ENCODE measurements at regions not wholly inside any gene's neighbourhood (a gene's known extent, or its start where the extent isn't known, plus 50 kb on each side); places are given as distances from the start of the nearest gene placed in this dataset.
A peak's percentile ranks its signal among the peaks of the same experiment; 100 is the strongest.

GRCh38 chr5:107216587-107216986 is 454.1 kb downstream of the EFNA5 start:
- no peak for DNase-seq (ENCODE audit: low spot score)

DNA sequence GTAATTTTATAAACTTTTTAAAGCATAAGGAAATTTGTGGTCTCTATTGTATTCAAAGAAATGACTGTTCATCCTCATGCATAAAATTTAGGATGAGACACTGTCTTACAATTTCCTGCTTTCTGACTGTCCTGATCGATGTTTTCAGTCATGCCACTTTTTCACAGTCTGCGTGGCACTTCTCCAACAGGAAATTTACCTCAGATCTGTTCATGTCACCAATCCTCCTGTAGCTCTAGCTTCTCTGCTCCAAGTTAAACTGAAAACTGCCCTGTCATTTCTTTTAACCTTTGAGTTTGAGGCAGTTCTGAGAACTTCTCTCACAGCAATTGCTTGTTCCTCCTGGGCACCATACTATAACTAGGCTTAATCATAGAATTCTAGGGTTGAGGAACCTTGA is 455.1 kb downstream of the EFNA5 start:
- peak; percentile 81 for DNase-seq (ENCODE audit: low spot score)

DNA sequence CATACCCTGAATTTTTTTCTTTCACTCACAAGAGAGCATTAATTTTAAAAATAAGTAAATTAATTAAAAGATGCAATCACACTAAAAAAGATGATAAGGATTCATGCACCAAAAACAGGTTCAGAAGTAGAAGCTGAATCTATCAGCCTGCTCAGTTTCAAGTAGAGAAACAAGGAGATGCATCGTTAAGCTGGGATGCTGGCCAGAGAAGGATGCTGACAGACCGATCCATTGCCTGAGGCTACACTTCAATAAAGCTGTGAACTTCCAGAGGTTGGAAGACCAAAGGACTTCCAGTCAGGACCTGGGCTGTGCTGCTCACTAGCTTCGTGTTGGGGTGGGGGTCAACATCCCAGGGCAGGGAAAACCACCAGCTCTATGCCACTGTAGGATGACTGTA is 457.7 kb downstream of the EFNA5 start:
- no peak for DNase-seq (ENCODE audit: low spot score)

DNA sequence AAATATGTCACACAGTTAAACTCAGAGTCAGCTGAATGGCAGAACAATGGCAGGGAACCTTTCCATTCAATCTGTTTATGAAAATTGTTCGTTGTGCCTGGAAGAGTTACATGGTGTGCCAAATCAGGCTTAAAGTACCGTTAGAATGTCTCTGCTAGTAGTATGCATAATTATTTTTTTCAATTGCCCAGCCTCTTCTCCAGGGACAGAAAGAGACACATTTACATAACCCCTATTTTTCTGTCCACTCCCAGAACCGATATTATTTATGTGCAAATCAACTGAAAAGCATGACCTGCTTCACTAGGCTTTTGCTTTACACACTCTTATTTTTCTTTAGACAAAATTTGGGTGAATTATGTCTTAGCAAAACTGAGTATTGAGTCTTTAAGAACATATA is 459.1 kb downstream of the EFNA5 start:
- no peak for DNase-seq (ENCODE audit: low spot score)

DNA sequence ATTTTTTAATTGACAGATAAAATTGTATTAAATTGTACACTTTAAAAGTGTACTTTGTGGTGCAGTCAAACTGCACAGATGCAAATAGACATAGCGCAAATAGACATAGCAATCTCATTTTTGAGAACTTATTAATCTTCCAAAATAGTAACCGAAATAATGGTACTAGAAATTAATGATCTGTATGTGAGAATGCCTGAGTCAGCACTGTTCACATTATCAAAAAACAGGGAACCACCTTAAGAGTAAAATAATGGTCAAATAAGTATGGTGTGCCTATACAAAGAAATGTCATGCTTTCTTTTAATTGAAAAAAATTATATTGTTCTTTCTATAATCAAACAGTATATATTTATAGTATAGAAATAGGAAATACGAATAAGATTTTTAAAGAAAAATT is 461.9 kb downstream of the EFNA5 start:
- no peak for DNase-seq (ENCODE audit: low spot score)

- no peak for DNase-seq (ENCODE audit: low spot score)
These were observed 466.3 kb downstream of the EFNA5 start for GRCh38 chr5:107204413-107204812.

DNA sequence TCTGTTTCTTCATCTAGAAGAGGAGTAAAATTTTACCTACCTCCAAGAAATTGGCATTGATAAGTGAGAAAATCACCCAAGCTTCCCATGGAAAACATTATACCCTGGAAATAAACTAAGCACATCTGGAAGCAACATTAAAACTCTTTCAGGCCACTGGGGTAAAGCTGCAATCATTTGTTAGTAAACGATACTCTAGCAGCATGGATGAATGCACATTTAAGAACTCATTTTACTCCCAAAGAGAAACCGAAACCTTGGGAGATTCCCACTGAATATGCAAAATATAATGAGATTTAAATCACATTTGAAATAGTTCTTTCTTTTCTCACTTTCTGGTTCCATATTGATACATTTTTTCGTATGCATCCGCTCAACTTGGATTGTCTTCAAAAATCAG is 467.5 kb downstream of the EFNA5 start:
- peak; percentile 27 for DNase-seq (ENCODE audit: low spot score)

DNA sequence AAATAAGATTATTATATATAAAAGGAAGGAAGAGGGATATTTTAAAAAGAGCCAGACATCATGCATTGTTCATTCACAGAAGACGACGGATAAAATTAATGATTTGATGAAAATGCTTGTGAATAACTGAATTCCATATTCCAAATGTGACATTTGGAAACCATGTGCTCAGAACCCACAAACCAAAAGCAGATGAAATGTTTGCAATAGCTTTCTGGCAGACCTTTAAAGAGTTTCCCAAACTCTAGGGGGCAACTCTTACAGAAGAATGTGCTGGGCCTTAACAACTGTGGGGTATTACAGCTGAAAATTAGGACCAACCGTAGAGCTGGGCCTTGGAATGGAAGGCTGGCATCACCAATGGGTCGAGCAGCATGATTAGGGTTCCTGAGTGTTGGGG is 471.0 kb downstream of the EFNA5 start:
- DNase-seq (ENCODE audit: low spot score) = no peak

GRCh38 chr5:107196500-107197059 is 474.2 kb downstream of the EFNA5 start:
- DNase-seq (ENCODE audit: low spot score) = no peak

- DNase-seq (ENCODE audit: low spot score) = no peak
These were observed 474.8 kb downstream of the EFNA5 start for GRCh38 chr5:107195890-107196395.

DNA sequence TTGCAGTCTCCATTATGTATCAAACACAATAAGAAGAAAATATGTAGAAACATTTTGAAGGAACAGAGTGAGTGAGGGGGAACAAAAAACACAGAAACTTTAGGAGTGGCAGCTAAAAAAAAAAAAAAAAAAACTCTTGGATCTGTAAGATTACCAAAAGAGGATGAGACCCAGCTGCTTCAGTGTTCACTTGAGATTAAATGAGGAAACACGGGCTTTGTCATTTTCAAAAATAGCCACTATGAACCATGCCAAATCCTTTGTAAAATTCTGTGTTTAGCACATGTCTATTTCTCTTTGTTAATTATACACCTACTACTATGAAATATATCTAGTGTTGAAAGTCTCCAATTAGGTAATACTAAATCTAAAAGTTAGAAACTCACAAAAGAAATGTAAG is 485.9 kb downstream of the EFNA5 start:
- DNase-seq (ENCODE audit: low spot score) = no peak

DNA sequence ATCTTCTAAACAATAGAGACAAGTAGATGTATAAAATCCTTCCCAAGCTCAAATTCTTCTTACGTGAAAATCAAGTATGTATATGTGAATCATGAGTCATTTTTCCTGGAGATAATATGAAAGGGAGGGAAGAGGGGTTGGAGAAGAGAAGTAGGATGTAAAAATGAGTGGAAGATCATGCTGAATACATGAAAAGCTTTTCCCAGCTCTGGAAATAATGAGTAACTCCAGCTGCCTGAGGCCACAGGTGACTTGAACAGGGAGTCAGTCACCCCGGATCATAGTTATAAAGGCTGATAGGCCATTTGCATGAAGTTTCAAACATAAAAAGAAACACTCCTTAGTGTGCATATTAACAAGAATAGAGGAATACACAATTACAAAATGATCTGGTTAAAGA is 486.7 kb downstream of the EFNA5 start:
- DNase-seq (ENCODE audit: low spot score) = no peak

DNA sequence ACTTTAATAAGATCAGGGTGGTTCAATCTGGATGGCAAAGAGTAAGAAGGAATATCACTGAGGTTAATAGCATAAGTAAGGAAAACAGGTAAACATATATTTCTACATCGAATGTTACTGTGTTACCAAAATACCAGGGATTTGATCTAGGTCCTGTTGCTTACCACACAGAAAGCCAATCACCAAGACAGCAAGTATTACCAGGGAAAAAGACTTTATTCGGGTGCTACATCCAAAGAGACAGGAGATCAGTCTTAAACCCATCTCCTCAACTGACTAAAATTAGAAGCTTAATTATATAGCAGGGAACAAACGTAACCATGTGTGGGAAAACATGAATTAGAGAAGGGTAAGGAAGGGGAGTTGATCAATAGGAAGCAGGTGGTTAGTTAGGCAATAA is 500.1 kb downstream of the EFNA5 start:
- no peak for DNase-seq (ENCODE audit: low spot score)

- no peak for DNase-seq (ENCODE audit: low spot score)
These were observed 500.9 kb downstream of the EFNA5 start for GRCh38 chr5:107169867-107170266.

DNA sequence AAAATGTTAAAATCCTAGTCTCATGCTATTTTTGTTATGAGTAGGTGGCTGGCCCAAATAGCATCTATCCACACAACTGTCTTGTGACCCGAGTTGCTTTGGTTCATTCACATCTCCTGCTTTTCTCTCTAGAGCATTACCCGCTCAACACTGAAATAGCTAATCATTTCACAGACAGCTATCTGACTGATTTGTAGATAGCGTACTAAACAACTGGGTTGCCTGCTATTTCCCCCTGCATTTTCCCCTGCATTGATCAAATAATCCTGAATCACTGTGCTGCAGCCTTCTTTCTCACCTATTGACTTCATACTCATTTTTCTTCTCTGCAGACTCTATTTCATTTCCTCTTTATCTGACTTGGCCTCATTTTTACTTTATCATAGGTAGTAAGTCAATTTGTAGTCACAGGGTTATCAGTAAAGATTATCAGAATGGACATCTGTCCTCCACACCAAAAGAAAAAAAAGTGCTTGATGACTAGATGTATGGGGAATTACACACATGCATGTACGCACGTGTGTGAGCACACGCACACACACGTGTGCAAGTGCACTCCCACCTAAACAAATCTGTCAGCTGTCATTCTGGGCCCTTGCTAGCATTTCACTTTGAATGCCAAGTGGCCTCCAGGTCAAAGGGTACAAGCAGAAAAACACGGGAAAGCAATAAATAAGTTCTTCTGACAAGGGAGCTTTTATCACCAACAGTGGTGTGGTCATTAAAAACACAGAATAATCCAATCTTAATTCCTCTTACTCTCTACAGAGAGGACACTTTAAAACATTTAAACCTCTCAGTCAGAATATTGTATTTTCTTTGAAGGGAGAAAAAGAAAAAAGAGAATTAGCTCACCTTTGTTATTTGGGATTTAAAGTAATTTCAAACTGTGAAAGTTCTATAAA is 501.6 kb downstream of the EFNA5 start:
- DNase-seq (ENCODE audit: low spot score) = no peak

DNA sequence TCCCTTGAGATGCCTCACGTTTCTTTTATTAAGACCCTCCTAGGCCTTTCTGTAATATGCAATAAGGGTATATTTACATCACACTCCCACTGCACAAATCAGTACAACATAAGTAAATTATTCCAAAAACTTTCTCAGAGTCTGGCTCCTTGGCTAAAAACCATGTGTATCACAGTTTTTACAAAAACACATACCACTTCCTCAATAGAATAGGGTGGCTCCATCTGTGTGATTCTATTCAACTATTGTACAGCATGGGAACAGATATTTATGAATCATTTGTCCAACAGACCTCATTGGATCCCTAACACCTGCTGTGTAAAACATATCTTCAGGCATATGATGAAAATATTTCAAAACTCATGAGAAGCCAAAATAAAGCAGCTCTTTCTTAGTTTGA is 502.7 kb downstream of the EFNA5 start:
- DNase-seq (ENCODE audit: low spot score) = no peak

GRCh38 chr5:107165296-107165695 is 505.4 kb downstream of the EFNA5 start:
- DNase-seq (ENCODE audit: low spot score) = no peak

DNA sequence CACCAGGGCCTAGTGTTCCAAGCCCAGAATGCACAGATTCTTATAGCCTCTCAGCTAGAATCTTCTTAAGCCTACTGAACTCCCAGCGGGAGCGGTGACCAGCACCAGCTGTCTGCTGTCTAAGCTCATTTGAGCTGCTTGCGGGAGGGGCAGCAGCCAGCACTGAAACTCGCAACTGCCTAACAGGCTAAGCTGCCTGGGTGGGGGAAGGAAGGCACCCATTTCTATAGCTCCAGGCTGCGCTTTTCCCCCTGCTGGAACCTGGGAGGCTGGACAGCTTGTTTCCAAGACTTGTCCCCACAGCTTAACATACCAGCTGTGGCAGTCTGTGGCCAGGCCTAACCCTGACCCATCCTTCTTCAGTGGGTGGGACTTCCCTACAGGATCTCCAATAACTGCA is 512.9 kb downstream of the EFNA5 start:
- DNase-seq (ENCODE audit: low spot score) = no peak

DNA sequence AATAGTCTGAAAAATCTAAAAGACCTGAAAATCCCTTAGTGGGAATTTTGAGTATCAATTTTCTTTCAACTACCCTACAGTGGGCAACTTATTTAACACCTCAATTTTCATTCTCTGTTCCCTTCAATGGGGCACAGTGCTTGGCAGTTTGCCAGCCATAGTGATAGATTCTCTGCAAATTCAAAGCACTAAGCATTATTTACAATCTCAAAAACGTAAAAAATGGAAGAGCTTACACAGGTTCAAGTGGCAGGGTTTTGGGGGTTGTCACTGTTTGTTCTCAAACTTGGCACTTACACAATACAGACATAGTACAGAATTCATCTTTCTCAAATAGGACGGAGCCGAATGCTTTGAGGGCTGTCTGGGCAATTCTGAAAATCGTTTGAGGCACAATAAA is 515.0 kb downstream of the EFNA5 start:
- DNase-seq (ENCODE audit: low spot score) = no peak

- DNase-seq (ENCODE audit: low spot score) = no peak
These were observed 516.1 kb downstream of the EFNA5 start for GRCh38 chr5:107154593-107154992.

- DNase-seq (ENCODE audit: low spot score) = no peak
These were observed 517.5 kb downstream of the EFNA5 start for GRCh38 chr5:107153283-107153682.

DNA sequence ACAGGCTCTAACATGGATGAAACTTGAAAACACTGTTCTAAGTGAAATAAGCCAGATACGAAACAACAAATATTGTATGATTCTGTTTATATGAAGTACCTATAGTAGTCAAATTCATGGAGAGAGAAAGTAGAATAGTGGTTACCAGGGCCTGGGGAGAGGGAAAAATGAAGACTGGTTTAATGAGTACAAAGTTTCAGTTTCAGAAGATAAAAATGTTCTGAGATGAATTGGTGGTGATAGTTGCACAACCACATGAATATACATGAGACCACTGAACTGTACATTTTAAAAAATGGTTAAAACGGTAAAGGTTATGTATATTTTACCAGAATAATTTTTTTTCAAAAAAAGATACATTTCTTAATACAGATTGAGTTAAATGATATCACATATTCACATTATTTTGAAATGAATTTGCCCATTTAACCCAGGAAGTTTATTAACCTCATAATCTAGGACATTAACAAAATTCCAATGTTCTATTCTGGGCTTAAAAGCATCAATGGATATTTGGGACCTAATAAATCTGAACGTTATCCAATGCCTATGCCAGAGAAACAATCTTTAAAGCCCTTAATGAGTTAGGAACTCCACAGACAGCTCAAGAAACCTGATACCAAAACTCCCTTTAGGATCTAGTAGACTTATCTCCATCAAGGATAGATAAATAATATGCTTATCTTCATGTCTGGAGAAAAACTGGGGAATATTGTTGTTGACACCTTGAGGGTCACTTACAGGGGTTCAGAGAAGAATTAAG is 521.3 kb downstream of the EFNA5 start:
- DNase-seq (ENCODE audit: low spot score) = no peak

- no peak for DNase-seq (ENCODE audit: low spot score)
These were observed 523.1 kb downstream of the EFNA5 start for GRCh38 chr5:107147589-107147988.
